ENCODE measurements at regions not wholly inside any gene's neighbourhood (a gene's known extent, or its start where the extent isn't known, plus 50 kb on each side); places are given as distances from the start of the nearest gene placed in this dataset.

DNA sequence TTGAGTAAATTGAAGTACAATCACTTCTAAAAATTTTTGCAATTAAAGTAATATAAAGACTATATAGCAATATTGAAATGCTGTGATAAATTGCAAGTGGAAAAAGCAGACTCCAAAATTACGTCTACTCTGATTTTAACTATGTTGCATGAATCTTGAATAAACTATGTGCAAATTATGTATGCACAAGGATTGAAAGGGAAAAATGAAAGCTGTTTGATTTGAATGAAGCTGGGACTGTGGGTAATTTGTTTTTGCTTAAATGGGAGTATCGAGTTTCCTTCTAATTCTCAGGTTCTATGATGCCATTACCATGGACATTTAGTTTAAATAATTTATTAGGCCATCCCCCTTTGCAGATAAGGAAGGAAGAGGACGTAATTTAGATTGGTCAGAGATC is 198.7 kb upstream of the MYLIP start:
- Mint-ChIP-seq H3K36me3 (ENCODE audit: insufficient read depth, unreplicated experiment) (no peaks in the 10 kb centered on the region), H3K4me3 (ENCODE audit: low read depth, unreplicated experiment) (no peak overlapping the region), H3K27ac (ENCODE audit: unreplicated experiment) (no peak overlapping the region), H3K9me3 (ENCODE audit: low read depth, unreplicated experiment) (peaks cover 6% of the 10 kb centered on the region), H3K4me1 (ENCODE audit: low read depth, unreplicated experiment) (no peaks in the 10 kb centered on the region), H3K27me3 (ENCODE audit: unreplicated experiment) (no peaks in the 10 kb centered on the region)
- intact Hi-C loops (cut with micrococcal nuclease; ENCODE audit: unreplicated experiment), result no loop called here
- no peak for TF ChIP-seq CTCF (IDR thresholded peaks at IDR 0.05; ENCODE audit: unreplicated experiment)
- CTCF ChIA-PET, result no interaction called here
- DNase-seq, result no peak
- BruUV-seq (replicated peaks), result no TSS peak

GRCh38 chr6:15929685-15930084 is 199.2 kb upstream of the MYLIP start:
- no peak for DNase-seq
- H3K36me3 Mint-ChIP-seq (ENCODE audit: insufficient read depth, unreplicated experiment), result no peaks in the 10 kb centered on the region
- H3K27me3 Mint-ChIP-seq (ENCODE audit: unreplicated experiment), result no peaks in the 10 kb centered on the region
- H3K4me1 Mint-ChIP-seq (ENCODE audit: low read depth, unreplicated experiment), result no peaks in the 10 kb centered on the region
- H3K27ac Mint-ChIP-seq (ENCODE audit: unreplicated experiment), result no peak overlapping the region
- no peak for TF ChIP-seq CTCF (IDR thresholded peaks at IDR 0.05; ENCODE audit: unreplicated experiment)
- BruUV-seq (replicated peaks), result no TSS peak
- CTCF ChIA-PET, result no interaction called here
- intact Hi-C loops (cut with micrococcal nuclease; ENCODE audit: unreplicated experiment), result no loop called here
- peaks cover 6% of the 10 kb centered on the region for H3K9me3 Mint-ChIP-seq (ENCODE audit: low read depth, unreplicated experiment)
- H3K4me3 Mint-ChIP-seq (ENCODE audit: low read depth, unreplicated experiment), result no peak overlapping the region

GRCh38 chr6:15927531-15928225 is 201.2 kb upstream of the MYLIP start:
- H3K27me3 Mint-ChIP-seq (ENCODE audit: unreplicated experiment), result no peaks in the 10 kb centered on the region
- H3K9me3 Mint-ChIP-seq (ENCODE audit: low read depth, unreplicated experiment), result peaks cover 8% of the 10 kb centered on the region
- intact Hi-C loops (cut with micrococcal nuclease; ENCODE audit: unreplicated experiment), result no loop called here
- no peak overlapping the region for H3K27ac Mint-ChIP-seq (ENCODE audit: unreplicated experiment)
- no peak overlapping the region for H3K4me3 Mint-ChIP-seq (ENCODE audit: low read depth, unreplicated experiment)
- TF ChIP-seq CTCF (IDR thresholded peaks at IDR 0.05; ENCODE audit: unreplicated experiment), result no peak
- CTCF ChIA-PET, result no interaction called here
- DNase-seq, result no peak
- no peaks in the 10 kb centered on the region for H3K36me3 Mint-ChIP-seq (ENCODE audit: insufficient read depth, unreplicated experiment)
- peaks cover 8% of the 10 kb centered on the region for H3K4me1 Mint-ChIP-seq (ENCODE audit: low read depth, unreplicated experiment)
- BruUV-seq (replicated peaks), result no TSS peak

DNA sequence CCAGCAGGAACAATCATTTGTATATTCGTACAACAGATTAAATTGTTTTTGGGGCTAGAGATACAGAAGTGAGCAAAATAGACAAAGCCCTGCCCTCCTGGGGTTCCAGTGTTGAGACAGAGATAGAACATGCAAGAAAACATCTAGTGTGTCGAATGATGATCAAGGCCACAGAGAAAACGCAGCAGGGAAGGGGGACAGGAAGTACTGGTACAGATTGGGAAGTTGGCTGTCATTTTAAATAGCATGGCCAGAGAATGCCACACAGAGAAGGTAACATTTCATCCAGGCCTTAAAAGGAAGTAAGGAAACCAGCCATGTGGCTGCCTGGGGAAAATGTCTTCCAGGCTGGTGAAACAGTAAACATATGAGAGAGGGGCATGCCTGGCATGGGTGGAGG is 202.6 kb upstream of the MYLIP start:
- CTCF ChIA-PET, result no interaction called here
- no peaks in the 10 kb centered on the region for H3K36me3 Mint-ChIP-seq (ENCODE audit: insufficient read depth, unreplicated experiment)
- TF ChIP-seq CTCF (IDR thresholded peaks at IDR 0.05; ENCODE audit: unreplicated experiment), result no peak
- intact Hi-C loops (cut with micrococcal nuclease; ENCODE audit: unreplicated experiment), result no loop called here
- no peak overlapping the region for H3K4me3 Mint-ChIP-seq (ENCODE audit: low read depth, unreplicated experiment)
- H3K9me3 Mint-ChIP-seq (ENCODE audit: low read depth, unreplicated experiment), result peaks cover 6% of the 10 kb centered on the region
- H3K4me1 Mint-ChIP-seq (ENCODE audit: low read depth, unreplicated experiment), result peaks cover 8% of the 10 kb centered on the region
- no peak for DNase-seq
- H3K27ac Mint-ChIP-seq (ENCODE audit: unreplicated experiment), result no peak overlapping the region
- H3K27me3 Mint-ChIP-seq (ENCODE audit: unreplicated experiment), result no peaks in the 10 kb centered on the region
- BruUV-seq (replicated peaks), result no TSS peak
